ENCODE measurements at regions not wholly inside any gene's neighbourhood (a gene's known extent, or its start where the extent isn't known, plus 50 kb on each side); places are given as distances from the start of the nearest gene placed in this dataset.

DNA sequence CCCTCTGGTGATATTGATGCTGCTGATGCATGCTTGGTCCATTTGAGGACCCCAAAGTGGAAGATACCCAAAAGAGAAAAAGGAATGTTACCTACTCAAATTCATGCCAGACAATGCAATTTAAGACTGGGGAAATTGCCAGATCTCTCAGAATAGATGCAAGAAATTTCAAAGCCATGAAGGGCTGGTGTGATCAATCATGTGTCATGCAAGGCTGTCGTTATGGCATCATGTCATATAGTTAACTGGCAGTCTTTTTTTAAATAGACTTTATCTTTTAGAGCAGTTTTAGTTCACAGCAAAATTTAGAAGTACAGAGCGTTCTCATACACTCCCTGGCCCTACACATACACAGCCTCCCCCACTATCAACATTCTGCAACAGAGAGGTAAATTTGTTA, 53.1 kb upstream of the ABHD2 start:
- TF ChIP-seq, protein P1, sequence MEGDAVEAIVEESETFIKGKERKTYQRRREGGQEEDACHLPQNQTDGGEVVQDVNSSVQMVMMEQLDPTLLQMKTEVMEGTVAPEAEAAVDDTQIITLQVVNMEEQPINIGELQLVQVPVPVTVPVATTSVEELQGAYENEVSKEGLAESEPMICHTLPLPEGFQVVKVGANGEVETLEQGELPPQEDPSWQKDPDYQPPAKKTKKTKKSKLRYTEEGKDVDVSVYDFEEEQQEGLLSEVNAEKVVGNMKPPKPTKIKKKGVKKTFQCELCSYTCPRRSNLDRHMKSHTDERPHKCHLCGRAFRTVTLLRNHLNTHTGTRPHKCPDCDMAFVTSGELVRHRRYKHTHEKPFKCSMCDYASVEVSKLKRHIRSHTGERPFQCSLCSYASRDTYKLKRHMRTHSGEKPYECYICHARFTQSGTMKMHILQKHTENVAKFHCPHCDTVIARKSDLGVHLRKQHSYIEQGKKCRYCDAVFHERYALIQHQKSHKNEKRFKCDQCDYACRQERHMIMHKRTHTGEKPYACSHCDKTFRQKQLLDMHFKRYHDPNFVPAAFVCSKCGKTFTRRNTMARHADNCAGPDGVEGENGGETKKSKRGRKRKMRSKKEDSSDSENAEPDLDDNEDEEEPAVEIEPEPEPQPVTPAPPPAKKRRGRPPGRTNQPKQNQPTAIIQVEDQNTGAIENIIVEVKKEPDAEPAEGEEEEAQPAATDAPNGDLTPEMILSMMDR (IDR thresholded peaks at IDR 0.05; ENCODE audit: control extremely low read depth, extremely low read depth, low read depth, missing control alignments), result no peak
- DNase-seq (ENCODE audit: extremely low spot score), result no peak
- CTCF ChIA-PET, result no interaction called here
- POLR2A ChIA-PET, result no interaction called here

DNA sequence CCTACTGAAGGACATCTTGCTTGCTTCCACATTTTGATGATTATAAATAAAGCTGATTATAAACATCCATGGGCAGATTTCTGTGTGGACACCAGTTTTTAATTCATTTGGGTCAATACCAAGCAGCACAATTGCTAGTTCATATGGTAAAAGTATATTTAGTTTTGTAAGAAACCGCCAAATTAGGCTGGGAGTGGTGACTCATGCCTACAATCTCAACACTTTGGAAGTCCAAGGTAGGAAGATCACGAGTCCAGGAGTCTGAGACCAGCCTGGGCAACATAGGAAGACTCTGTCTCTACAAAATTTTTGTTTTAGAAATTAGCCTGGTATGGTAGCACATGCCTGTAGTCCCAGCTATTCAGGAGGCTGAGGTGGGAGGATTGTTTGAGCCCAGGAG, 52.6 kb upstream of the ABHD2 start:
- no peak for DNase-seq (ENCODE audit: extremely low spot score)
- CTCF ChIA-PET, result no interaction called here
- TF ChIP-seq, protein P1 (IDR thresholded peaks at IDR 0.05; ENCODE audit: control extremely low read depth, extremely low read depth, low read depth, missing control alignments), result no peak
- POLR2A ChIA-PET, result no interaction called here

- TF ChIP-seq, protein P1 (IDR thresholded peaks at IDR 0.05; ENCODE audit: control extremely low read depth, extremely low read depth, low read depth, missing control alignments), result no peak
- no peak for DNase-seq (ENCODE audit: extremely low spot score)
- POLR2A ChIA-PET, result no interaction called here
- CTCF ChIA-PET, result no interaction called here
Observed at GRCh38 chr15:89038146-89038545, 50.1 kb upstream of the ABHD2 start.
